HFF-Myc (cell line): ENCODE measurements at regions not wholly inside any gene's neighbourhood (a gene's known extent, or its start where the extent isn't known, plus 50 kb on each side); places are given as distances from the start of the nearest gene placed in this dataset.

Experiments used
- DNase-seq: peaks from one replicate; pipeline ENCODE4 v3.0.0-alpha.2; 2011; ENCODE audit warnings: low read depth; ENCODE audit errors: extremely low read depth
- H3K4me3 ChIP-seq: replicated peaks from 2 replicates; pipeline ENCODE4 v1.5.1; 2011; ENCODE audit warnings: low read depth, mild to moderate bottlenecking, control low read depth, low read length
- TF ChIP-seq, protein P1 (sequence below): IDR thresholded peaks from 2 replicates; pipeline ENCODE4 v1.5.1; 2012; ENCODE audit warnings: mild to moderate bottlenecking, low read depth, low read length, control low read depth; ENCODE audit errors: missing control alignments

DNA sequence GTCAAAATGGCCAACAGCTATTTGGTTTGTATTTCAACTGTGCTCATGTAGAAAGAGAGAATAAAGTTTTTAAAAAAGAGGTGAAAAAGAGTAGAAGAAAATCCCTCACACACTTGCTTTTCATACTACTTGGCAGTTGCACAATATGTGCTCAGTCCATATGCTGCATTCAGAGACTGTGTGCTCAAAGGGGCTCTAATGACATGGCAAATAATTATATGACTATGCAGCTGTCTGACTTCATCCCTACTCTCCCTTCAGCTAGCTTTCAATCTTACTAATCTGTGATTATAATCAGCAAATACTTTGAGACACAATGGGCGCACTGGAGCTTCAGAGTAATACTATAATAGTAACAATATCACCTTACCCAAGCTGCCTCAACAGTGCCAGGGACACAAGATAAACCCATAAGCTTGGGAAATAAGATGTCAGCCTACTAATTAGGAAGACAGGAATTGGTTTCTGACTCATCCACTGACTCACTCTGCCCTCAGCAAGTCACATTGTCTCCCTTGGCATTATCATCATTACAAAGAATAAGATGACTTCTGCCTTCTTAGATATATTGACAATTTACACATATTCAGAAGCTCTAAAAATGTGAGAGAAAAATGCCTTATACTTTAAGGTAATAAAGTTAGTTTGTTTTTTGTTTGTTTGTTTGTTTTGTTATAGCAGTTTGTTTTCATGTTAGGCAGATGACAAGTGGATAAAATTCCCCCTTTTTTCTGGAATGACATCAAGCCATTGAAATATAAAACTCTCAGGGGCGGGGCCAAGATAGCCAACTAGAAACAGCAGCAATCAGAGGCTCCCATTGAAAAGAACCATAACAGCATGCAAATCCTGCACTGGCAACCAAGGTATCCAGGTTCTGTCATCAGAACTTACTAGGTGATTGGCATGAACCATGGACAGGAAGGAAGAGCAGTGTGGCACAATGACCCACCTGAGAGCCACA, 311.6 kb downstream of the FAM133A start:
- H3K4me3 ChIP-seq, result no peak overlapping the region
- TF ChIP-seq, protein P1, sequence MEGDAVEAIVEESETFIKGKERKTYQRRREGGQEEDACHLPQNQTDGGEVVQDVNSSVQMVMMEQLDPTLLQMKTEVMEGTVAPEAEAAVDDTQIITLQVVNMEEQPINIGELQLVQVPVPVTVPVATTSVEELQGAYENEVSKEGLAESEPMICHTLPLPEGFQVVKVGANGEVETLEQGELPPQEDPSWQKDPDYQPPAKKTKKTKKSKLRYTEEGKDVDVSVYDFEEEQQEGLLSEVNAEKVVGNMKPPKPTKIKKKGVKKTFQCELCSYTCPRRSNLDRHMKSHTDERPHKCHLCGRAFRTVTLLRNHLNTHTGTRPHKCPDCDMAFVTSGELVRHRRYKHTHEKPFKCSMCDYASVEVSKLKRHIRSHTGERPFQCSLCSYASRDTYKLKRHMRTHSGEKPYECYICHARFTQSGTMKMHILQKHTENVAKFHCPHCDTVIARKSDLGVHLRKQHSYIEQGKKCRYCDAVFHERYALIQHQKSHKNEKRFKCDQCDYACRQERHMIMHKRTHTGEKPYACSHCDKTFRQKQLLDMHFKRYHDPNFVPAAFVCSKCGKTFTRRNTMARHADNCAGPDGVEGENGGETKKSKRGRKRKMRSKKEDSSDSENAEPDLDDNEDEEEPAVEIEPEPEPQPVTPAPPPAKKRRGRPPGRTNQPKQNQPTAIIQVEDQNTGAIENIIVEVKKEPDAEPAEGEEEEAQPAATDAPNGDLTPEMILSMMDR, result no peak
- DNase-seq, result no peak
